GM23338 (cell line): ENCODE measurements at regions not wholly inside any gene's neighbourhood (a gene's known extent, or its start where the extent isn't known, plus 50 kb on each side); places are given as distances from the start of the nearest gene placed in this dataset.

Experiments
- ATAC-seq: fragments of 200-7000 bp; cut with Tn5 transposase; 3 replicates; pipeline ENCODE4 v1.9.1; 2020
- DNase-seq: peaks from one replicate; pipeline ENCODE4 v3.0.0-alpha.2; 2015; ENCODE audit warnings: low spot score
- H2AFZ ChIP-seq: fragments of 200-600 bp; sonication (generic); 2 replicates; pipeline ENCODE4 v1.8.0; 2016; ENCODE audit warnings: antibody characterized with exemption, mild to moderate bottlenecking, moderate library complexity
- H3F3A ChIP-seq: fragments of 200-600 bp; sonication (generic); replicated peaks from 2 replicates; pipeline ENCODE4 v1.8.0; 2017; ENCODE audit warnings: antibody characterized with exemption, mixed run types, low read depth
- H3K27ac ChIP-seq: fragments of 200-600 bp; sonication (generic); 2 replicates; pipeline ENCODE4 v1.6.1; 2016; ENCODE audit warnings: low read depth
- H3K27me3 ChIP-seq: fragments of 200-600 bp; sonication (generic); 2 replicates; pipeline ENCODE4 v1.8.0; 2016; ENCODE audit warnings: mild to moderate bottlenecking, mixed run types, moderate library complexity; ENCODE audit not compliant: insufficient read depth
- H3K36me3 ChIP-seq: fragments of 200-600 bp; sonication (generic); 2 replicates; pipeline ENCODE4 v1.8.0; 2016; ENCODE audit warnings: mild to moderate bottlenecking; ENCODE audit not compliant: insufficient read depth
- H3K4me1 ChIP-seq: fragments of 200-600 bp; sonication (generic); 2 replicates; pipeline ENCODE4 v1.8.0; 2016; ENCODE audit warnings: mild to moderate bottlenecking, moderate library complexity; ENCODE audit not compliant: insufficient read depth
- H3K4me2 ChIP-seq: fragments of 200-600 bp; sonication (generic); 2 replicates; pipeline ENCODE4 v1.7.1; 2017; ENCODE audit warnings: mixed run types
- H3K4me3 ChIP-seq: fragments of 200-600 bp; sonication (generic); 2 replicates; pipeline ENCODE4 v1.6.1; 2016; ENCODE audit warnings: mixed run types
- H3K79me2 ChIP-seq: fragments of 200-600 bp; sonication (generic); replicated peaks from 2 replicates; pipeline ENCODE4 v1.8.0; 2017; ENCODE audit warnings: mild to moderate bottlenecking; ENCODE audit not compliant: insufficient read depth
- H3K9me2 ChIP-seq: fragments of 200-600 bp; sonication (generic); 2 replicates; pipeline ENCODE4 v1.8.0; 2017; ENCODE audit not compliant: insufficient read depth
- H4K20me1 ChIP-seq: fragments of 200-600 bp; sonication (generic); replicated peaks from 2 replicates; pipeline ENCODE4 v1.8.0; 2017; ENCODE audit warnings: mild to moderate bottlenecking; ENCODE audit not compliant: insufficient read depth
- H3K27ac Mint-ChIP-seq: 2 replicates; pipeline ENCODE4 v1.8.0; 2020; ENCODE audit warnings: inconsistent platforms, mild to moderate bottlenecking, moderate library complexity, mixed read lengths
- H3K27me3 Mint-ChIP-seq: 3 replicates; pipeline ENCODE4 v1.8.0; 2022; ENCODE audit warnings: low read depth, mild to moderate bottlenecking, moderate library complexity, mixed read lengths, inconsistent platforms; ENCODE audit not compliant: insufficient read depth, poor library complexity
- H3K36me3 Mint-ChIP-seq: 3 replicates; pipeline ENCODE4 v1.8.0; 2021; ENCODE audit warnings: low read depth, mild to moderate bottlenecking, inconsistent platforms, moderate library complexity, mixed read lengths
- H3K4me1 Mint-ChIP-seq: 3 replicates; pipeline ENCODE4 v1.8.0; 2020; ENCODE audit warnings: mild to moderate bottlenecking, inconsistent platforms, mixed read lengths
- H3K4me3 Mint-ChIP-seq: 3 replicates; pipeline ENCODE4 v1.8.0; 2021; ENCODE audit warnings: moderate library complexity, mild to moderate bottlenecking, inconsistent platforms, mixed read lengths
- H3K9me3 Mint-ChIP-seq: 3 replicates; pipeline ENCODE4 v1.8.0; 2020; ENCODE audit warnings: moderate library complexity, mild to moderate bottlenecking, inconsistent platforms, mixed read lengths
- CREB1 ChIP-seq: fragments of 250-450 bp; sonication (Bioruptor Pico); IDR thresholded peaks from 2 replicates; pipeline ENCODE4 v1.5.0; 2020; ENCODE audit warnings: low read depth, mild to moderate bottlenecking, moderate library complexity
- EZH2 ChIP-seq: fragments of 200-600 bp; sonication (generic); IDR thresholded peaks from one replicate; pipeline ENCODE4 v1.8.0; 2017; ENCODE audit warnings: antibody characterized with exemption, mild to moderate bottlenecking, low read depth; ENCODE audit not compliant: unreplicated experiment
- EZH2phosphoT487 ChIP-seq: fragments of 200-600 bp; sonication (generic); IDR thresholded peaks from one replicate; pipeline ENCODE4 v1.8.1; 2018; ENCODE audit warnings: antibody characterized with exemption; ENCODE audit not compliant: unreplicated experiment
- JUNB ChIP-seq: IDR thresholded peaks from one replicate; pipeline ENCODE4 v1.6.1; 2016; ENCODE audit warnings: antibody characterized with exemption; ENCODE audit not compliant: unreplicated experiment
- NANOG ChIP-seq: IDR thresholded peaks from 2 replicates; pipeline ENCODE4 v1.6.1; 2016; ENCODE audit warnings: antibody characterized with exemption, borderline replicate concordance
- POLR2AphosphoS5 ChIP-seq: IDR thresholded peaks from 2 replicates; pipeline ENCODE4 v1.6.1; 2016; ENCODE audit warnings: antibody characterized with exemption, low read depth
- ZNF114 ChIP-seq: fragments of 250-450 bp; sonication (Bioruptor Pico); IDR thresholded peaks from 2 replicates; pipeline ENCODE4 v1.5.0; 2020; ENCODE audit warnings: mild to moderate bottlenecking, moderate library complexity
- TF ChIP-seq, protein P1 (sequence below), 2 experiments: fragments of 200-600 bp in 1 of 2; sonication (generic) in 1 of 2; conservative IDR thresholded peaks; 2 replicates each; pipeline versions ENCODE4 v1.5.1 to v1.6.1; 2016 to 2017; ENCODE audit warnings: antibody characterized with exemption in 2 of 2, low read depth in 2 of 2, mild to moderate bottlenecking in 2 of 2, moderate library complexity in 1 of 2
- TF ChIP-seq, protein P2 (sequence below): fragments of 250-450 bp; sonication (Bioruptor Pico); IDR thresholded peaks from 2 replicates; pipeline ENCODE4 v1.5.0; 2020; ENCODE audit warnings: mild to moderate bottlenecking, moderate library complexity
- TF ChIP-seq, protein P3 (sequence below): IDR thresholded peaks from 2 replicates; pipeline ENCODE4 v1.6.1; 2016; ENCODE audit warnings: antibody characterized with exemption
- TF ChIP-seq, protein P4 (sequence below): IDR thresholded peaks from one replicate; pipeline ENCODE4 v1.6.1; 2018; ENCODE audit warnings: antibody characterized with exemption; ENCODE audit not compliant: unreplicated experiment

DNA sequence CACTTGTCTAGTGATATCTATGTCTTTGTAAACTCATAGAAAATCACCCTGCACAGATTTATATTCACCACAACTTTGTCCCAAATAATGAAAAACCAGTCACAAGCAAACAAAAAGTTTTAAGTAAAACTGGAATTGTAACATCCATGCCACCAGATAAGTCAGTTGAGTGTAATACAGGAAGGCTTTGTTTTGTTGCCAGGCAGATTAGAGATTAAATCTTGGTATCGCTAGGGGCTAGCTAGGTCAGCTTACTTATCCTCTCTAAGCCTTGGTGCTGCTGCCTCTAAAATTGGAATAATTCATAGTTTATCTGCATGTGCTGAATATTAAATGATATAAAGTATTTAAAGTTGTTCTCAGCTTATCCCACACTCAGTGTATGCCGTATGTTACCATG lies 1062.5 kb downstream of the CDH9 start:
- H3K27me3 Mint-ChIP-seq, result no peaks in the 10 kb centered on the region
- H3K36me3 Mint-ChIP-seq, result peaks cover 5% of the 10 kb centered on the region
- H3K27me3 ChIP-seq, result no peaks in the 10 kb centered on the region
- H3K4me3 Mint-ChIP-seq, result no peak overlapping the region
- DNase-seq, result no peak
- H3K4me3 ChIP-seq, result no peak overlapping the region
- no peaks in the 10 kb centered on the region; the same call in 1 of the 2 replicates for H3K9me2 ChIP-seq
- H2AFZ ChIP-seq, result no peak overlapping the region
- no peaks in the 10 kb centered on the region for H3K4me1 ChIP-seq
- H3K4me1 Mint-ChIP-seq, result no peaks in the 10 kb centered on the region
- no peak overlapping the region for H3K4me2 ChIP-seq
- no peak overlapping the region for H3K27ac Mint-ChIP-seq
- H4K20me1 ChIP-seq, result no peaks in the 10 kb centered on the region
- ATAC-seq, result no peak
- TF ChIP-seq NANOG (no peak), JUNB (no peak), CREB1 (CRISPR knock-in tag) (no peak), POLR2AphosphoS5 (no peak), ZNF114 (CRISPR knock-in tag) (no peak), EZH2phosphoT487 (no peak), EZH2 (no peak)
- TF ChIP-seq, protein P1, sequence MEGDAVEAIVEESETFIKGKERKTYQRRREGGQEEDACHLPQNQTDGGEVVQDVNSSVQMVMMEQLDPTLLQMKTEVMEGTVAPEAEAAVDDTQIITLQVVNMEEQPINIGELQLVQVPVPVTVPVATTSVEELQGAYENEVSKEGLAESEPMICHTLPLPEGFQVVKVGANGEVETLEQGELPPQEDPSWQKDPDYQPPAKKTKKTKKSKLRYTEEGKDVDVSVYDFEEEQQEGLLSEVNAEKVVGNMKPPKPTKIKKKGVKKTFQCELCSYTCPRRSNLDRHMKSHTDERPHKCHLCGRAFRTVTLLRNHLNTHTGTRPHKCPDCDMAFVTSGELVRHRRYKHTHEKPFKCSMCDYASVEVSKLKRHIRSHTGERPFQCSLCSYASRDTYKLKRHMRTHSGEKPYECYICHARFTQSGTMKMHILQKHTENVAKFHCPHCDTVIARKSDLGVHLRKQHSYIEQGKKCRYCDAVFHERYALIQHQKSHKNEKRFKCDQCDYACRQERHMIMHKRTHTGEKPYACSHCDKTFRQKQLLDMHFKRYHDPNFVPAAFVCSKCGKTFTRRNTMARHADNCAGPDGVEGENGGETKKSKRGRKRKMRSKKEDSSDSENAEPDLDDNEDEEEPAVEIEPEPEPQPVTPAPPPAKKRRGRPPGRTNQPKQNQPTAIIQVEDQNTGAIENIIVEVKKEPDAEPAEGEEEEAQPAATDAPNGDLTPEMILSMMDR (conservative IDR thresholded peaks at IDR 0.05; ENCODE audit: low read depth in 2 of 2), result no peak
- TF ChIP-seq, protein P2, sequence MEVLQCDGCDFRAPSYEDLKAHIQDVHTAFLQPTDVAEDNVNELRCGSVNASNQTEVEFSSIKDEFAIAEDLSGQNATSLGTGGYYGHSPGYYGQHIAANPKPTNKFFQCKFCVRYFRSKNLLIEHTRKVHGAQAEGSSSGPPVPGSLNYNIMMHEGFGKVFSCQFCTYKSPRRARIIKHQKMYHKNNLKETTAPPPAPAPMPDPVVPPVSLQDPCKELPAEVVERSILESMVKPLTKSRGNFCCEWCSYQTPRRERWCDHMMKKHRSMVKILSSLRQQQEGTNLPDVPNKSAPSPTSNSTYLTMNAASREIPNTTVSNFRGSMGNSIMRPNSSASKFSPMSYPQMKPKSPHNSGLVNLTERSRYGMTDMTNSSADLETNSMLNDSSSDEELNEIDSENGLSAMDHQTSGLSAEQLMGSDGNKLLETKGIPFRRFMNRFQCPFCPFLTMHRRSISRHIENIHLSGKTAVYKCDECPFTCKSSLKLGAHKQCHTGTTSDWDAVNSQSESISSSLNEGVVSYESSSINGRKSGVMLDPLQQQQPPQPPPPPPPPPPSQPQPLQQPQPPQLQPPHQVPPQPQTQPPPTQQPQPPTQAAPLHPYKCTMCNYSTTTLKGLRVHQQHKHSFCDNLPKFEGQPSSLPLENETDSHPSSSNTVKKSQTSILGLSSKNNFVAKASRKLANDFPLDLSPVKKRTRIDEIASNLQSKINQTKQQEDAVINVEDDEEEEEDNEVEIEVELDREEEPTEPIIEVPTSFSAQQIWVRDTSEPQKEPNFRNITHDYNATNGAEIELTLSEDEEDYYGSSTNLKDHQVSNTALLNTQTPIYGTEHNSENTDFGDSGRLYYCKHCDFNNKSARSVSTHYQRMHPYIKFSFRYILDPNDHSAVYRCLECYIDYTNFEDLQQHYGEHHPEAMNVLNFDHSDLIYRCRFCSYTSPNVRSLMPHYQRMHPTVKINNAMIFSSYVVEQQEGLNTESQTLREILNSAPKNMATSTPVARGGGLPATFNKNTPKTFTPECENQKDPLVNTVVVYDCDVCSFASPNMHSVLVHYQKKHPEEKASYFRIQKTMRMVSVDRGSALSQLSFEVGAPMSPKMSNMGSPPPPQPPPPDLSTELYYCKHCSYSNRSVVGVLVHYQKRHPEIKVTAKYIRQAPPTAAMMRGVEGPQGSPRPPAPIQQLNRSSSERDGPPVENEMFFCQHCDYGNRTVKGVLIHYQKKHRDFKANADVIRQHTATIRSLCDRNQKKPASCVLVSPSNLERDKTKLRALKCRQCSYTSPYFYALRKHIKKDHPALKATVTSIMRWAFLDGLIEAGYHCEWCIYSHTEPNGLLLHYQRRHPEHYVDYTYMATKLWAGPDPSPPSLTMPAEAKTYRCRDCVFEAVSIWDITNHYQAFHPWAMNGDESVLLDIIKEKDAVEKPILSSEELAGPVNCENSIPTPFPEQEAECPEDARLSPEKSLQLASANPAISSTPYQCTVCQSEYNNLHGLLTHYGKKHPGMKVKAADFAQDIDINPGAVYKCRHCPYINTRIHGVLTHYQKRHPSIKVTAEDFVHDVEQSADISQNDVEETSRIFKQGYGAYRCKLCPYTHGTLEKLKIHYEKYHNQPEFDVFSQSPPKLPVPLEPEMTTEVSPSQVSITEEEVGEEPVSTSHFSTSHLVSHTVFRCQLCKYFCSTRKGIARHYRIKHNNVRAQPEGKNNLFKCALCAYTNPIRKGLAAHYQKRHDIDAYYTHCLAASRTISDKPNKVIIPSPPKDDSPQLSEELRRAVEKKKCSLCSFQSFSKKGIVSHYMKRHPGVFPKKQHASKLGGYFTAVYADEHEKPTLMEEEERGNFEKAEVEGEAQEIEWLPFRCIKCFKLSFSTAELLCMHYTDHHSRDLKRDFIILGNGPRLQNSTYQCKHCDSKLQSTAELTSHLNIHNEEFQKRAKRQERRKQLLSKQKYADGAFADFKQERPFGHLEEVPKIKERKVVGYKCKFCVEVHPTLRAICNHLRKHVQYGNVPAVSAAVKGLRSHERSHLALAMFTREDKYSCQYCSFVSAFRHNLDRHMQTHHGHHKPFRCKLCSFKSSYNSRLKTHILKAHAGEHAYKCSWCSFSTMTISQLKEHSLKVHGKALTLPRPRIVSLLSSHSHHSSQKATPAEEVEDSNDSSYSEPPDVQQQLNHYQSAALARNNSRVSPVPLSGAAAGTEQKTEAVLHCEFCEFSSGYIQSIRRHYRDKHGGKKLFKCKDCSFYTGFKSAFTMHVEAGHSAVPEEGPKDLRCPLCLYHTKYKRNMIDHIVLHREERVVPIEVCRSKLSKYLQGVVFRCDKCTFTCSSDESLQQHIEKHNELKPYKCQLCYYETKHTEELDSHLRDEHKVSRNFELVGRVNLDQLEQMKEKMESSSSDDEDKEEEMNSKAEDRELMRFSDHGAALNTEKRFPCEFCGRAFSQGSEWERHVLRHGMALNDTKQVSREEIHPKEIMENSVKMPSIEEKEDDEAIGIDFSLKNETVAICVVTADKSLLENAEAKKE, result no peak
- TF ChIP-seq, protein P3, sequence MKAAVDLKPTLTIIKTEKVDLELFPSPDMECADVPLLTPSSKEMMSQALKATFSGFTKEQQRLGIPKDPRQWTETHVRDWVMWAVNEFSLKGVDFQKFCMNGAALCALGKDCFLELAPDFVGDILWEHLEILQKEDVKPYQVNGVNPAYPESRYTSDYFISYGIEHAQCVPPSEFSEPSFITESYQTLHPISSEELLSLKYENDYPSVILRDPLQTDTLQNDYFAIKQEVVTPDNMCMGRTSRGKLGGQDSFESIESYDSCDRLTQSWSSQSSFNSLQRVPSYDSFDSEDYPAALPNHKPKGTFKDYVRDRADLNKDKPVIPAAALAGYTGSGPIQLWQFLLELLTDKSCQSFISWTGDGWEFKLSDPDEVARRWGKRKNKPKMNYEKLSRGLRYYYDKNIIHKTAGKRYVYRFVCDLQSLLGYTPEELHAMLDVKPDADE, result no peak
- TF ChIP-seq, protein P4, sequence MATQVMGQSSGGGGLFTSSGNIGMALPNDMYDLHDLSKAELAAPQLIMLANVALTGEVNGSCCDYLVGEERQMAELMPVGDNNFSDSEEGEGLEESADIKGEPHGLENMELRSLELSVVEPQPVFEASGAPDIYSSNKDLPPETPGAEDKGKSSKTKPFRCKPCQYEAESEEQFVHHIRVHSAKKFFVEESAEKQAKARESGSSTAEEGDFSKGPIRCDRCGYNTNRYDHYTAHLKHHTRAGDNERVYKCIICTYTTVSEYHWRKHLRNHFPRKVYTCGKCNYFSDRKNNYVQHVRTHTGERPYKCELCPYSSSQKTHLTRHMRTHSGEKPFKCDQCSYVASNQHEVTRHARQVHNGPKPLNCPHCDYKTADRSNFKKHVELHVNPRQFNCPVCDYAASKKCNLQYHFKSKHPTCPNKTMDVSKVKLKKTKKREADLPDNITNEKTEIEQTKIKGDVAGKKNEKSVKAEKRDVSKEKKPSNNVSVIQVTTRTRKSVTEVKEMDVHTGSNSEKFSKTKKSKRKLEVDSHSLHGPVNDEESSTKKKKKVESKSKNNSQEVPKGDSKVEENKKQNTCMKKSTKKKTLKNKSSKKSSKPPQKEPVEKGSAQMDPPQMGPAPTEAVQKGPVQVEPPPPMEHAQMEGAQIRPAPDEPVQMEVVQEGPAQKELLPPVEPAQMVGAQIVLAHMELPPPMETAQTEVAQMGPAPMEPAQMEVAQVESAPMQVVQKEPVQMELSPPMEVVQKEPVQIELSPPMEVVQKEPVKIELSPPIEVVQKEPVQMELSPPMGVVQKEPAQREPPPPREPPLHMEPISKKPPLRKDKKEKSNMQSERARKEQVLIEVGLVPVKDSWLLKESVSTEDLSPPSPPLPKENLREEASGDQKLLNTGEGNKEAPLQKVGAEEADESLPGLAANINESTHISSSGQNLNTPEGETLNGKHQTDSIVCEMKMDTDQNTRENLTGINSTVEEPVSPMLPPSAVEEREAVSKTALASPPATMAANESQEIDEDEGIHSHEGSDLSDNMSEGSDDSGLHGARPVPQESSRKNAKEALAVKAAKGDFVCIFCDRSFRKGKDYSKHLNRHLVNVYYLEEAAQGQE, result no peak
- H3K36me3 ChIP-seq, result no peaks in the 10 kb centered on the region; the same call in 1 of the 2 replicates
- H3K9me3 Mint-ChIP-seq, result peaks cover 15% of the 10 kb centered on the region
- H3F3A ChIP-seq, result no peaks in the 10 kb centered on the region
- no peaks in the 10 kb centered on the region for H3K79me2 ChIP-seq
- H3K27ac ChIP-seq, result no peak overlapping the region
